ENCODE measurements at regions not wholly inside any gene's neighbourhood (a gene's known extent, or its start where the extent isn't known, plus 50 kb on each side); places are given as distances from the start of the nearest gene placed in this dataset.

GRCh38 chr7:118572604-118573003, 348.1 kb downstream of the ANKRD7 start:
- TF ChIP-seq CTCF (IDR thresholded peaks at IDR 0.05; ENCODE audit: low read depth, low read length, poor library complexity, severe bottlenecking) (no peak), EZH2phosphoT487 (IDR thresholded peaks at IDR 0.05; ENCODE audit: borderline replicate concordance, low read length) (no peak)

All from DOHH2 (cell line).